B cell (primary cell): ENCODE measurements at regions not wholly inside any gene's neighbourhood (a gene's known extent, or its start where the extent isn't known, plus 50 kb on each side); places are given as distances from the start of the nearest gene placed in this dataset.

ENCODE experiments used
- ATAC-seq: fragments of 200-7000 bp; cut with Tn5 transposase; one replicate; pipeline ENCODE4 v1.10.0; 2021; ENCODE audit warnings: low read depth, mild to moderate bottlenecking, moderate number of reproducible peaks, moderate library complexity
- CTCF ChIA-PET: fragments of 350-600 bp; sonication (Branson Sonifier 250); formaldehyde crosslinking; loops from one replicate; lab custom pipeline; 2021; ENCODE audit warnings: antibody characterized with exemption, inconsistent platforms; lab: Charles Lee
- POLR2A ChIA-PET: fragments of 350-600 bp; sonication (Branson Sonifier 250); formaldehyde crosslinking; loops from one replicate; lab custom pipeline; 2021; ENCODE audit warnings: antibody characterized with exemption; lab: Charles Lee
- DNase-seq: peaks from one replicate; pipeline ENCODE4 v3.0.0; 2013
- H2AFZ ChIP-seq: 2 replicates; pipeline ENCODE4 v1.6.1; 2012; ENCODE audit warnings: mild to moderate bottlenecking, low read depth, low read length; ENCODE audit not compliant: insufficient read depth, poor library complexity, severe bottlenecking
- H3K27ac ChIP-seq, 2 donors: 1 replicate in 1 of 2; 2 replicates in 1 of 2; pipeline ENCODE4 v1.5.1; 2012 to 2013; ENCODE audit warnings: low read length in 2 of 2, mild to moderate bottlenecking in 2 of 2, moderate library complexity in 1 of 2
- H3K27me3 ChIP-seq, 4 experiments: fragments of 200-600 bp in 1 of 4; sonication (generic) in 1 of 4; replicated peaks in 1 of 4; 1 replicate in 2 of 4; 2 replicates in 2 of 4; pipeline versions ENCODE4 v1.6.1 to v1.7.0; 2013 to 2016; ENCODE audit warnings: low read length in 3 of 4, mild to moderate bottlenecking in 2 of 4, mixed read lengths in 1 of 4, moderate library complexity in 1 of 4; ENCODE audit not compliant: insufficient read depth in 4 of 4, control insufficient read depth in 3 of 4; ENCODE audit errors: control extremely low read depth in 1 of 4
- H3K36me3 ChIP-seq, 2 experiments: replicated peaks in 1 of 2; 1 replicate in 1 of 2; 2 replicates in 1 of 2; pipeline versions ENCODE4 v1.6.1 to v1.7.1; 2013; ENCODE audit warnings: low read length in 1 of 2; ENCODE audit not compliant: insufficient read depth in 2 of 2, control insufficient read depth in 1 of 2; ENCODE audit errors: control extremely low read depth in 1 of 2, extremely low read depth in 1 of 2
- H3K4me1 ChIP-seq, 2 donors: fragments of 200-600 bp in 1 of 2; sonication (generic) in 1 of 2; 1 replicate in 1 of 2; 2 replicates in 1 of 2; pipeline versions ENCODE4 v1.5.1 to v1.6.1; 2013 to 2017; ENCODE audit warnings: low read length in 2 of 2; ENCODE audit not compliant: control insufficient read depth in 2 of 2, insufficient read depth in 2 of 2
- H3K4me2 ChIP-seq: replicated peaks from 2 replicates; pipeline ENCODE3; 2012; ENCODE audit warnings: mild to moderate bottlenecking, low read depth, low read length; ENCODE audit not compliant: poor library complexity, severe bottlenecking
- H3K4me3 ChIP-seq, 5 experiments: fragments of 200-600 bp in 1 of 5; sonication (generic) in 1 of 5; 1 replicate in 3 of 5; 2 replicates in 2 of 5; pipeline versions ENCODE4 v1.5.1 to v1.7.0; 2011 to 2016; ENCODE audit warnings: low read length in 4 of 5, mild to moderate bottlenecking in 4 of 5, low read depth in 2 of 5, control low read depth in 1 of 5, moderate library complexity in 1 of 5; ENCODE audit not compliant: insufficient read depth in 1 of 5; ENCODE audit errors: control extremely low read depth in 1 of 5, extremely low read depth in 1 of 5
- H3K79me2 ChIP-seq: fragments of 200-600 bp; sonication (generic); one replicate; pipeline ENCODE4 v1.6.0; 2016; ENCODE audit warnings: low read length; ENCODE audit not compliant: control insufficient read depth, insufficient read depth
- H3K9ac ChIP-seq: fragments of 200-600 bp; sonication (generic); 2 replicates; pipeline ENCODE4 v1.6.1; 2017; ENCODE audit warnings: mild to moderate bottlenecking, low read length, moderate library complexity
- H3K9me3 ChIP-seq, 3 donors: one replicate each; pipeline versions ENCODE4 v1.6.1 to v1.7.1; 2013; ENCODE audit warnings: low read length in 2 of 3; ENCODE audit not compliant: control insufficient read depth in 2 of 3, insufficient read depth in 1 of 3; ENCODE audit errors: control extremely low read depth in 1 of 3
- H4K20me1 ChIP-seq: 2 replicates; pipeline ENCODE4 v1.6.0; 2012; ENCODE audit warnings: mild to moderate bottlenecking, low read length; ENCODE audit not compliant: insufficient read depth, control insufficient read depth, poor library complexity, severe bottlenecking
- H3K27ac Mint-ChIP-seq: one replicate; pipeline ENCODE4 v1.8.0; 2021; ENCODE audit warnings: mixed read lengths
- H3K27me3 Mint-ChIP-seq: one replicate; pipeline ENCODE4 v1.8.0; 2021; ENCODE audit warnings: mixed read lengths
- H3K4me1 Mint-ChIP-seq: one replicate; pipeline ENCODE4 v1.8.0; 2021; ENCODE audit warnings: mixed read lengths
- H3K4me3 Mint-ChIP-seq: one replicate; pipeline ENCODE4 v1.8.0; 2021; ENCODE audit warnings: mixed read lengths
- H3K9me3 Mint-ChIP-seq: one replicate; pipeline ENCODE4 v1.8.0; 2022; ENCODE audit warnings: mixed read lengths; ENCODE audit not compliant: insufficient read depth
- EZH2 ChIP-seq: IDR thresholded peaks from 2 replicates; pipeline ENCODE4 v1.6.1; 2012; ENCODE audit warnings: borderline replicate concordance, low read depth, mild to moderate bottlenecking, moderate library complexity, low read length; ENCODE audit not compliant: insufficient read depth, poor library complexity, severe bottlenecking
- WGBS: methylation state at CpG from one replicate; pipeline ENCODE4 v1.1.5; 2013; ENCODE audit warnings: missing lambda C conversion rate; ENCODE audit not compliant: insufficient coverage; 5-methylcytosine and 5-hydroxymethylcytosine counted together
- intact Hi-C: fragments of 100-400 bp; cut with micrococcal nuclease; formaldehyde crosslinking; loops from one replicate; pipeline ENCODE4 v1.10.0; 2022
- TF ChIP-seq, protein P1 (sequence below): fragments of 200-600 bp; IDR thresholded peaks from one replicate; pipeline ENCODE4 v1.8.0; 2022; ENCODE audit warnings: antibody characterized with exemption, mild to moderate bottlenecking

DNA sequence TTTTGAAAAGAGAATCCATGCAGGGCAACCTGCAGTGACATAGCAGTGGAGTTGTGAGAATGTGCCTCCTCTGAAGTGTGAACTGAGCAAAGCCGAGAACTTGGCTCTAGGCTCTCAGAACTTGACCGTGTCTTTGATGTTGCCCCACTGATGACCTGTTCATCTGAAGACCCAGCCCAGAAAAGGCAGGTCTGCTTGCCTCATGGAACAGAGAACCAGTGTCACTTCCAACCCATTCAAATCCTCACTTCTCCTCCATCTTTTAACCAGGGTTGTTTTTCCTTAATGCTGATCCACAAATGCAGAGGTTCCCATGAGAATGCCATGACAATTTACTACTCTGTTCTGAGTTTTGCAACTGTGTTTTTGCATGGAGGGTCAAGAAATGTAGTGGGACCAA is 155.4 kb downstream of the MED10 start:
- no peaks in the 10 kb centered on the region for H3K4me1 Mint-ChIP-seq
- H3K9ac ChIP-seq = no peak overlapping the region
- peaks cover 3% of the 10 kb centered on the region for H3K27me3 Mint-ChIP-seq
- ChIA-PET CTCF (interaction anchor here (0.7 kb wide), 1 partner anchor 26 kb away, joined by 3 read pairs; no protein-coding TSS in a partner anchor), POLR2A (interaction anchor here (0.7 kb wide), 1 partner anchor 739 kb away, joined by 5 read pairs; no protein-coding TSS in a partner anchor)
- no peaks in the 10 kb centered on the region for H3K79me2 ChIP-seq
- no peak for DNase-seq
- no peaks in the 10 kb centered on the region for H4K20me1 ChIP-seq
- no peaks in the 10 kb centered on the region for H3K36me3 ChIP-seq
- H3K27me3 ChIP-seq = no peaks in the 10 kb centered on the region
- no peak overlapping the region for H3K27ac Mint-ChIP-seq
- no peak overlapping the region for H3K27ac ChIP-seq
- H3K4me3 ChIP-seq = no peak overlapping the region
- no peak overlapping the region for H3K4me3 Mint-ChIP-seq
- no peak overlapping the region for H2AFZ ChIP-seq
- intact Hi-C loops = no loop called here
- no peaks in the 10 kb centered on the region for H3K4me1 ChIP-seq
- H3K4me2 ChIP-seq = no peak overlapping the region
- H3K9me3 Mint-ChIP-seq = no peaks in the 10 kb centered on the region
- ATAC-seq = no peak
- no peak for TF ChIP-seq EZH2
- TF ChIP-seq, protein P1, sequence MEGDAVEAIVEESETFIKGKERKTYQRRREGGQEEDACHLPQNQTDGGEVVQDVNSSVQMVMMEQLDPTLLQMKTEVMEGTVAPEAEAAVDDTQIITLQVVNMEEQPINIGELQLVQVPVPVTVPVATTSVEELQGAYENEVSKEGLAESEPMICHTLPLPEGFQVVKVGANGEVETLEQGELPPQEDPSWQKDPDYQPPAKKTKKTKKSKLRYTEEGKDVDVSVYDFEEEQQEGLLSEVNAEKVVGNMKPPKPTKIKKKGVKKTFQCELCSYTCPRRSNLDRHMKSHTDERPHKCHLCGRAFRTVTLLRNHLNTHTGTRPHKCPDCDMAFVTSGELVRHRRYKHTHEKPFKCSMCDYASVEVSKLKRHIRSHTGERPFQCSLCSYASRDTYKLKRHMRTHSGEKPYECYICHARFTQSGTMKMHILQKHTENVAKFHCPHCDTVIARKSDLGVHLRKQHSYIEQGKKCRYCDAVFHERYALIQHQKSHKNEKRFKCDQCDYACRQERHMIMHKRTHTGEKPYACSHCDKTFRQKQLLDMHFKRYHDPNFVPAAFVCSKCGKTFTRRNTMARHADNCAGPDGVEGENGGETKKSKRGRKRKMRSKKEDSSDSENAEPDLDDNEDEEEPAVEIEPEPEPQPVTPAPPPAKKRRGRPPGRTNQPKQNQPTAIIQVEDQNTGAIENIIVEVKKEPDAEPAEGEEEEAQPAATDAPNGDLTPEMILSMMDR = no peak
- 85% methylated on average over 2 of the region's 2 CpGs for WGBS
- H3K9me3 ChIP-seq = peaks cover 0 to 21% (median 0%) of the 10 kb centered on the region in 3 donors

DNA sequence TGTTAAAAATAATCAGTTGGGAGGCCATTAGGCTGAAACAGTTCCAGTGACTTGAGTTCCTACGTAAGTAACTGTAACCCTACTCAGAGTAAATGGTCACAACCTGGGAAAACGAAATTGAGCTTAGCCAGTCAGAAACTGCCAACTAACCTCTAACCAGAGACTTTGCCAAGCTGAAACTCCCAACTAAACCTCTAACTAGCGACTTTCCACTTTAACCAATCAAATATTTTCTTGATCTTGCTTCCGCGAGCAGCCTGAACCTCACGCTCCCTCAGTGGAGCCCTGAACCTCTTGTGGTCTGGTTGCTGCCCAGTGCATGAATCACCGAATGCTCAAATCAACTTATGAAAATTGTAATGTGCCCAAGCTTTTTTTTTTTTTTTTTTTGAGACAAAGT is 156.2 kb downstream of the MED10 start:
- TF ChIP-seq EZH2 = no peak
- TF ChIP-seq, protein P1 = no peak
- 46% methylated on average over 3 of the region's 7 CpGs for whole genome bisulfite sequencing
- intact Hi-C loops = no loop called here
- H3K27me3 Mint-ChIP-seq = no peaks in the 10 kb centered on the region
- Histone ChIP-seq H3K27me3 (no peaks in the 10 kb centered on the region), H3K4me3 (no peak overlapping the region), H3K4me1 (no peaks in the 10 kb centered on the region), H3K9me3 (peaks cover 0 to 21% (median 0%) of the 10 kb centered on the region in 3 donors), H3K4me2 (no peak overlapping the region), H2AFZ (no peak overlapping the region), H3K79me2 (no peaks in the 10 kb centered on the region), H3K36me3 (no peaks in the 10 kb centered on the region), H3K27ac (no peak overlapping the region), H3K9ac (no peak overlapping the region), H4K20me1 (no peaks in the 10 kb centered on the region)
- CTCF ChIA-PET = interaction anchor here (0.7 kb wide), 1 partner anchor 26 kb away, joined by 3 read pairs; no protein-coding TSS in a partner anchor
- DNase-seq = no peak
- no peaks in the 10 kb centered on the region for H3K9me3 Mint-ChIP-seq
- H3K4me1 Mint-ChIP-seq = no peaks in the 10 kb centered on the region
- ATAC-seq = no peak
- no peak overlapping the region for H3K4me3 Mint-ChIP-seq
- POLR2A ChIA-PET = no interaction called here
- H3K27ac Mint-ChIP-seq = no peak overlapping the region
